ENCODE measurements at regions not wholly inside any gene's neighbourhood (a gene's known extent, or its start where the extent isn't known, plus 50 kb on each side); places are given as distances from the start of the nearest gene placed in this dataset.

- no peak for FAIRE-seq
Observed at GRCh38 chr13:95360052-95360451, 58.8 kb upstream of the ABCC4 start.

GRCh38 chr13:95360464-95361097, 59.3 kb upstream of the ABCC4 start:
- no peak for TF ChIP-seq CTCF (IDR thresholded peaks at IDR 0.05; ENCODE audit: insufficient read depth, low read length, severe bottlenecking)
- DNase-seq (ENCODE audit: low read depth) = no peak
- no peak for FAIRE-seq

More at GRCh38 chr13:95360052-95360451, 58.8 kb upstream of the ABCC4 start:
- Histone ChIP-seq H3K4me3 (ENCODE audit: low read depth, low read length) (no peak overlapping the region), H3K36me3 (ENCODE audit: control insufficient read depth, insufficient read depth, low read length) (no peaks in the 10 kb centered on the region), H3K27me3 (ENCODE audit: control insufficient read depth, insufficient read depth, low read length) (no peaks in the 10 kb centered on the region)
- DNase-seq (ENCODE audit: low read depth) = no peak
- TF ChIP-seq CTCF (IDR thresholded peaks at IDR 0.05; ENCODE audit: insufficient read depth, low read length, severe bottlenecking) = no peak

GRCh38 chr13:95361686-95362085, 60.4 kb upstream of the ABCC4 start:
- Histone ChIP-seq H3K4me3 (ENCODE audit: low read depth, low read length) (no peak overlapping the region), H3K27me3 (ENCODE audit: control insufficient read depth, insufficient read depth, low read length) (no peaks in the 10 kb centered on the region), H3K36me3 (ENCODE audit: control insufficient read depth, insufficient read depth, low read length) (no peaks in the 10 kb centered on the region)
- TF ChIP-seq CTCF (IDR thresholded peaks at IDR 0.05; ENCODE audit: insufficient read depth, low read length, severe bottlenecking) = no peak
- DNase-seq (ENCODE audit: low read depth) (no peak), FAIRE-seq (no peak)

More at GRCh38 chr13:95360464-95361097, 59.3 kb upstream of the ABCC4 start:
- no peaks in the 10 kb centered on the region for H3K27me3 ChIP-seq (ENCODE audit: control insufficient read depth, insufficient read depth, low read length)
- no peak overlapping the region for H3K4me3 ChIP-seq (ENCODE audit: low read depth, low read length)
- no peaks in the 10 kb centered on the region for H3K36me3 ChIP-seq (ENCODE audit: control insufficient read depth, insufficient read depth, low read length)

GRCh38 chr13:95362666-95363065, 61.4 kb upstream of the ABCC4 start:
- no peak for TF ChIP-seq CTCF (IDR thresholded peaks at IDR 0.05; ENCODE audit: insufficient read depth, low read length, severe bottlenecking)
- FAIRE-seq = no peak
- no peak for DNase-seq (ENCODE audit: low read depth)
- no peaks in the 10 kb centered on the region for H3K27me3 ChIP-seq (ENCODE audit: control insufficient read depth, insufficient read depth, low read length)
- H3K36me3 ChIP-seq (ENCODE audit: control insufficient read depth, insufficient read depth, low read length) = no peaks in the 10 kb centered on the region
- no peak overlapping the region for H3K4me3 ChIP-seq (ENCODE audit: low read depth, low read length)

- H3K36me3 ChIP-seq (ENCODE audit: control insufficient read depth, insufficient read depth, low read length) = no peaks in the 10 kb centered on the region
- H3K4me3 ChIP-seq (ENCODE audit: low read depth, low read length) = no peak overlapping the region
- no peaks in the 10 kb centered on the region for H3K27me3 ChIP-seq (ENCODE audit: control insufficient read depth, insufficient read depth, low read length)
- DNase-seq (ENCODE audit: low read depth) (no peak), FAIRE-seq (no peak)
- TF ChIP-seq CTCF (IDR thresholded peaks at IDR 0.05; ENCODE audit: insufficient read depth, low read length, severe bottlenecking) = no peak
Observed at GRCh38 chr13:95367309-95367843, 66.1 kb upstream of the ABCC4 start.

- DNase-seq (ENCODE audit: low read depth) = no peak
- H3K4me3 ChIP-seq (ENCODE audit: low read depth, low read length) = no peak overlapping the region
- no peak for TF ChIP-seq CTCF (IDR thresholded peaks at IDR 0.05; ENCODE audit: insufficient read depth, low read length, severe bottlenecking)
- FAIRE-seq = no peak
- H3K36me3 ChIP-seq (ENCODE audit: control insufficient read depth, insufficient read depth, low read length) = no peaks in the 10 kb centered on the region
- H3K27me3 ChIP-seq (ENCODE audit: control insufficient read depth, insufficient read depth, low read length) = no peaks in the 10 kb centered on the region
Observed at GRCh38 chr13:95368998-95369397, 67.7 kb upstream of the ABCC4 start.
